GM06990 (cell line): ENCODE measurements at regions not wholly inside any gene's neighbourhood (a gene's known extent, or its start where the extent isn't known, plus 50 kb on each side); places are given as distances from the start of the nearest gene placed in this dataset.
"Not testable (repeated sequence)": the region's sequence is repeated elsewhere in the genome, so short reads cannot be mapped to it uniquely, and the experiment has no call there.

Experiments
- DNase-seq: peaks from one replicate; pipeline ENCODE4 v3.0.0-alpha.2; 2011; ENCODE audit not compliant: insufficient read length; ENCODE audit errors: extremely low read depth
- H3K27me3 ChIP-seq: replicated peaks from 2 replicates; pipeline ENCODE4 v1.6.0; 2011; ENCODE audit warnings: low read length; ENCODE audit not compliant: control insufficient read depth, insufficient read depth
- H3K36me3 ChIP-seq: 2 replicates; pipeline ENCODE4 v1.5.1; 2011; ENCODE audit warnings: low read length; ENCODE audit not compliant: control insufficient read depth, insufficient read depth
- H3K4me3 ChIP-seq: replicated peaks from 2 replicates; pipeline ENCODE4 v1.5.1; 2011; ENCODE audit warnings: low read depth, mild to moderate bottlenecking, control low read depth, low read length
- TF ChIP-seq, protein P1 (sequence below): IDR thresholded peaks from 2 replicates; pipeline ENCODE4 v1.5.1; 2011; ENCODE audit warnings: low read length, control low read depth, mild to moderate bottlenecking, inconsistent platforms; ENCODE audit not compliant: insufficient read depth, poor library complexity, severe bottlenecking

DNA sequence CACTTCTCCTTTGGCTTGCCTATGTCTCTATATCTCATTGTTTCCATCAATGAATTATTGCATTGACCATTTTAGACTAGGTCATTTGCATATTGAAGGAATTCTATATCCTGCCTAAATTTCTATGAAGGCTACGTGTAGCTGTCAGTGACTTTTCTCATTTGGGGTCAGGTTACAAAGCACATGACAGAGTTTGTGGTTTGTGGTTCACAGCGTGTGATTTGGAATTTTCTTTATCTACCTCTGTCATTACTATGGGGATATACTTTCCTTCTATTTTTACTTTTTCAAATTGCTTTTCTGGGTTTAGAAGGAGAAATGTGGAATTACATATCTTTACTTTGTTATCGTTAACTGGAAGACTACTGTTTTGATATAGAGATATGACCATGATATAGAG is 317.3 kb upstream of the CFAP20DC start:
- no peaks in the 10 kb centered on the region for H3K36me3 ChIP-seq
- DNase-seq, result no peak
- H3K4me3 ChIP-seq, result no peak overlapping the region
- H3K27me3 ChIP-seq, result no peaks in the 10 kb centered on the region
- TF ChIP-seq, protein P1, sequence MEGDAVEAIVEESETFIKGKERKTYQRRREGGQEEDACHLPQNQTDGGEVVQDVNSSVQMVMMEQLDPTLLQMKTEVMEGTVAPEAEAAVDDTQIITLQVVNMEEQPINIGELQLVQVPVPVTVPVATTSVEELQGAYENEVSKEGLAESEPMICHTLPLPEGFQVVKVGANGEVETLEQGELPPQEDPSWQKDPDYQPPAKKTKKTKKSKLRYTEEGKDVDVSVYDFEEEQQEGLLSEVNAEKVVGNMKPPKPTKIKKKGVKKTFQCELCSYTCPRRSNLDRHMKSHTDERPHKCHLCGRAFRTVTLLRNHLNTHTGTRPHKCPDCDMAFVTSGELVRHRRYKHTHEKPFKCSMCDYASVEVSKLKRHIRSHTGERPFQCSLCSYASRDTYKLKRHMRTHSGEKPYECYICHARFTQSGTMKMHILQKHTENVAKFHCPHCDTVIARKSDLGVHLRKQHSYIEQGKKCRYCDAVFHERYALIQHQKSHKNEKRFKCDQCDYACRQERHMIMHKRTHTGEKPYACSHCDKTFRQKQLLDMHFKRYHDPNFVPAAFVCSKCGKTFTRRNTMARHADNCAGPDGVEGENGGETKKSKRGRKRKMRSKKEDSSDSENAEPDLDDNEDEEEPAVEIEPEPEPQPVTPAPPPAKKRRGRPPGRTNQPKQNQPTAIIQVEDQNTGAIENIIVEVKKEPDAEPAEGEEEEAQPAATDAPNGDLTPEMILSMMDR, result no peak

DNA sequence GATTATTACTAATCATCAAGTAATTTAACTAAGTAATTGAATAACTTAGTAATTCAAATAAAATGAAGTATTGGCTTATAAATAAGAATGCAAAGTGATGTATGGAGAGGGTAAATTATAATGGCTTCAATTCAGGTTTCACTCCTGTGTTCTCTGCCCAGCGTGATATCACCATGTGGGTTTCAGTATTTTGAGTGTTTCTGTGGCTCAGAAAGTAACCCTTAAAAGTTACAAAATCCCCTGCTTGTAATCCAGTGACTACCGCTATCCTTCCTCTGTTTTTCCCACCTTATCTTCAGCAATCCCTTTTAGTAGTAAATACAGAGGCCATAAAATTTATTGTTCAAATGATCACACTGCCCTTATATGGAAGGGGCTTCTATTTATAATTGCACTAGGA is 316.4 kb upstream of the CFAP20DC start:
- no peaks in the 10 kb centered on the region for H3K27me3 ChIP-seq
- no peaks in the 10 kb centered on the region for H3K36me3 ChIP-seq
- TF ChIP-seq, protein P1, result no peak
- no peak overlapping the region for H3K4me3 ChIP-seq
- no peak for DNase-seq

DNA sequence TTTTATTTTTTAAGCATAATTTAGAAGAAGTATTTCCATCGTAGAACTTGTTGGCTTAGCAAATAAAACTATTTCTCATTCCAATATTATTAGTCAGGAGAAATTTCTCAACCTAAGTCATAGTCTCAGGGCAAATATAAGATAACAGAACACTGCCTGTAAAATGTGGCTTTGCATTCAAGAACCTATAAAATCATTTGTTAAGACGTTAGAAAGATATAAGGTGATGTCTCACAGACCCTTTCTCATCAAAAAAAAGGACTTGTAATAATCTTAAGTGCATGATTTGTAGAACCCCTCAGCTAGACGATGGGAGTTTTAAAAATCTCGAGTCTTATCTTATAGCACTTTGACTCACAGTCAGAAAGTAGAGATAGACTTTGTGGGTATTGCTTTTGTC is 314.7 kb upstream of the CFAP20DC start:
- H3K4me3 ChIP-seq, result no peak overlapping the region
- no peaks in the 10 kb centered on the region for H3K36me3 ChIP-seq
- TF ChIP-seq, protein P1, result no peak
- H3K27me3 ChIP-seq, result no peaks in the 10 kb centered on the region
- DNase-seq, result no peak

DNA sequence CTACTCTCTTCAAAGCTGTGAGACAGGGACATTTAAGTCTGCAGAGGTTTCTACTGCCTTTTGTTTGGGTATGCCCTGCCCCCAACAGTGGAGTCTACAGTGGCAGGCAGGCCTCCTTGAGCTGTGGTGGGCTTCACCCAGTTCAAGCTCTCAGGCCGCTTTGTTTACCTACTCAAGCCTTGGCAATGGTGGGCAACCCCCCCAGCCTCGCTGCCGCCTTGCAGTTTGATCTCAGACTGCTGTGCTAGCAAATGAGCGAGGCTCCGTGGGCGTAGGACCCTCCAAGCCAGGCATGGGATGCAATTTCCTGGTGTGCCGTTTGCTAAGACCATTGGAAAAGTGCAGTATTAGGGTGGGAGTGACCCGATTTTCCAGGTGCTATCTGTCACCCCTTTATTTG is 310.5 kb upstream of the CFAP20DC start:
- not testable (repeated sequence) for H3K36me3 ChIP-seq, H3K27me3 ChIP-seq, H3K4me3 ChIP-seq, DNase-seq

DNA sequence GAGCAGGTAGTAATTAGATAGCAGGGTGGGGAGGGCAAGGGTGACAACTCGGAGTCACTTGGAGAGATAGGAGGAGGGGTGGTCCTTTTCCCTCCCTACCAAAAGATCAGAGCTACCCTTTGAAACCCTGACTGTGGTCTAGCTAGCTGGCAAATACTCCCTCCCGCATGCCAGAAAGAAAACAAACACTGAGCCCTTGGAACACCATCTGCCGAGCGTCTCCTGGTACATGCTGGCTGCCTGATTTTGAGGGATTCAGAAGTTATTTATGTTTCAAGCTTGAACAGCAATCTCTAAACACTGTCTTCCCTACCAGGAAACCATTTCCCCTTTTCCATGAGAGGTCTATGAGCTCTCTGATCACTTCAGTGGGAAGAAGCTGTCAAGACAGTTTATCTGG is 291.6 kb upstream of the CFAP20DC start:
- Histone ChIP-seq H3K4me3 (no peak overlapping the region), H3K27me3 (no peaks in the 10 kb centered on the region)
- no peak for DNase-seq

DNA sequence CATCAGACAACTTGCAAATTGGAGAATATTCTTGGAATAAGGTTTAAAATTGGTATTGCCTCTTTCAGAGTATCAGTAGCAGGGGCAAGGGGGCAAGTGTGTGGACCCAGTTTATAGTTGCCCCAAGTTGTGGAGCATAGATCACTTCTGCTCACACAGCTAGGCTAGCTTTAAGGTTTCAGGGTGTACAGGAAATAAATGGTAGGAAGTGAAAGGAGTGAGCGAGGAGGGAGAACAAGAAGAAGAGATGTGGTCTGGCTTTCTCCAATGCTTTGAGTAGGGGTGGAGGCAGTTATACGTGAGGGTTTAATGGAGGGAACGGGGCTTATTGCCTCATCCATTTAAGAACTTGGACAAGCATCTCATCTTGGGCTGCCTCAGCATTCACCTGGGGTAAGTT is 290.0 kb upstream of the CFAP20DC start:
- Histone ChIP-seq H3K27me3 (no peaks in the 10 kb centered on the region; the same call in 1 of the 2 replicates), H3K36me3 (no peaks in the 10 kb centered on the region), H3K4me3 (no peak overlapping the region)
- TF ChIP-seq, protein P1, result no peak
- DNase-seq, result no peak

More for the DNA sequence above, 291.6 kb upstream of the CFAP20DC start:
- H3K36me3 ChIP-seq, result no peaks in the 10 kb centered on the region
- TF ChIP-seq, protein P1, result no peak
